ENCODE measurements at regions not wholly inside any gene's neighbourhood (a gene's known extent, or its start where the extent isn't known, plus 50 kb on each side); places are given as distances from the start of the nearest gene placed in this dataset.
"Not testable (repeated sequence)": the region's sequence is repeated elsewhere in the genome, so short reads cannot be mapped to it uniquely, and the experiment has no call there.

DNA sequence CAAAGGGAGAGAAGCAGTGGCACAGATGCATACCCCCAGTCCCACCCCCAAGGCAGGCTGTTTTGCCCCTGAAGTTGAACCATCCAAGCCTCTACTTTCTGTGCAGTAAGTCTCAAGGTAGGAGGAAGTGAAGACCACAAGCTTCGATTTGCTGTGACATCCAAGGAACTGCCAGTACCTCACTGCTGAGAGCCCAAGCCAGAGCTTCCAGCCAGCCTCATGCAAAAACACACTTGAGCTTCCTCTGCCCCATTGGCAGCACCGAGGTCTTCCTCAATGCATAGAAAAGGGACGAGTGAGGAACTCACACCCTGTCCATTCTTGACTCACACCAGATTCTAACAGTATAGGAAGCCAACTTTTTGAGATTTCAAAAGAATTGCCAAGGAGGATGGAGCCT is 311.7 kb downstream of the BCL2L11 start:
- DNase-seq = not testable (repeated sequence)

GRCh38 chr2:111432916-111433499 is 312.3 kb downstream of the BCL2L11 start:
- not testable (repeated sequence) for DNase-seq

DNA sequence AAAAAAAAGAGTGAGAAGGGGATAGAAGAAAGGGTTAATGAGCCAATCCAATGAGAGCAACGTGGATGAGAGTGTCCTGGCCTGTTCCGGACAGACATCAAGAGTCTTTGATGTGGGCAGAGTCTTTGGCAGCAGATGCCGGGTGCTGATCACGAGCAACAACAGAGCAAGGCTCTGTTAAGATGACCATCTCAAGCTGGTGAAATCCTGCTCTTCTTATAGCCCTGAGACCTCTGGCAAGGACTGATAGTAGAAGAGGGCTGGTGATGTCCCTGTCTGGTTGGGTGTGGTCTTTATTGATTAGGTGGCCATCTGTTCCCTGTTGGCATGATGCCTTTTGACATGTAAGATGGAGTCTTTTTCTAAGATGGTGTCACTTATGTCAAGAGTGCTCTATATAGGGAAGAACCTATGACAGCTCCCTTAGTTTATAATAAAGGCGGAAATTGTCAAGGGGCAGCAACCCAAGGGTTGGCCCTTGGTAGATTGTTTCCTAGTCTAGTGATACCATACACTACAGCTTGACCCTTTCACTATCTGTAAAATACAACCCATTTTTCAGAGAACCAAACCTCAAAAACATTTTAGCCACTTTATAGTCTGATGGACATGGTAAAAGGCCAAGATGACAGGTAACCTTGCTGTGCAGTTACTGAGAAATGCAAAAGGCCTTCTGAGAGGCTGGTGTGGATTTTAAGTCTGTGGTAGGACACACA is 313.3 kb downstream of the BCL2L11 start:
- not testable (repeated sequence) for DNase-seq

DNA sequence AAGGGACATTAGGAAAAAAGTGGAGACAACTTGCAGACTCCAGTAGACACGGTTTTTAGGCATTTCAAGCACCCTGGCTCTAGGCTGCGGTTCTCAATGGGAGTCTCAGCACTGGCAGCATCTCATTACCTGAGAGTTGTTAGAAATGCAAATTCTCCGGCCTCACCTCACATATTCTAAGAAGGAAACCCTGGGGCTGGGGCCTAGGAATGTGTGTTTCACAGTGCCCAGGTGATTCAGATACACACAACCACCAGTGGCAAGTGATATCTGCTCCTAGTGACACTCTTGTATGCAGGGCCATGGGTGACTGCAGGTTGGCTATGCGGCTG is 313.9 kb downstream of the BCL2L11 start:
- DNase-seq = not testable (repeated sequence)

DNA sequence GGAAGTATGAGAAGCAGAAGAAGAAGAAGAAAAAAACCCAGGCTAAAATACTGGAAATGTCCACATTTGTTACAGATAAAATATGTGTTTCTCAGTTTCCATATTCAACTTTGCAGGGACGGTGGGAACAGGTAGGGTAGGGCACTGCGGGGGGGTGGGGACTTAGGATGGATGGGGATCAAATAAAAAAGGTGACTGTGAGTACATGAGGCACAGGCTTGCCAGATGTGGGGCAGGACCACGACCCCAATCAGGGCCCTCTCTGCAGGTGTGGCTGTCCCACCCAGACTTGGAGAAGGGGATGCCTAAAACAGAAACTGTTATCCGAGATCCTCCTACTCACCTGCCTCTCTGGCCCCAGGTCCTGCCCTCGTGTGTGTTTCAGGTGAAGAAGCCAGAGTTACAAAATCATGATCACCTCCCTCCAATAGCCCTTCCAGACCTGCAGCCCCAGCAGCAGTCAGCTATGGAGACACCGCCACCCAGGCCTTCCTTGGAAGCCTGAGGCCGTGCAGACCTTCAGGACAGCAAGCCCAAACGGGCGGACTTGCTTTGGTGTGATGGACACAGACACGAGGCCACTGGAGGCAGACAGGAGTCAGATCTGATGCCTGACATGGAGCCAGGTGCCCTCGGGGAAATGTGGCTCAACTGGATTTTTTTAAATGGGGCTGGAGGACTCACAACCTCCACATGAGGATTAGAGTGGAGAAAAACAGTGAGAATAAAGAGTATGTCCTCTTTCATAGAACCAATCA is 315.0 kb downstream of the BCL2L11 start:
- not testable (repeated sequence) for DNase-seq

DNA sequence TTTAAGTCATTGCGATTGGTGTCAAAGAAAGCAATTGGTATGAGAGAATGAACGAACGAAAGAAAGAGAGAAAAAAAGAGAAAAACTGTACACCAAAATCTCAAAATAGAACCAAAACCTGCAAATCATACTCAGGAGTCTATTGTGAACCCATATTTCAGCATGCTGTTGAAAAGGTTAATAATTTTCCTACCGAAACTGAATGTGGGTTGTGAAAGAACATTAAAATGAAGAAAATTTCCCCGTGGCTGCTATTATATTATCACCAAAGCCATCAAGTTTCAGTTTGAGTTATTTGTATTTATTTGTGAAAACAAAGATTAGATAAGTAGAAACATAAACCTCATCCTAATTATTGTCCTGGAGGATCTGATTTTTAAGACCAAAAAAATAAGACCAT is 315.7 kb downstream of the BCL2L11 start:
- not testable (repeated sequence) for DNase-seq

GRCh38 chr2:111437288-111437990 is 316.7 kb downstream of the BCL2L11 start:
- not testable (repeated sequence) for DNase-seq

DNA sequence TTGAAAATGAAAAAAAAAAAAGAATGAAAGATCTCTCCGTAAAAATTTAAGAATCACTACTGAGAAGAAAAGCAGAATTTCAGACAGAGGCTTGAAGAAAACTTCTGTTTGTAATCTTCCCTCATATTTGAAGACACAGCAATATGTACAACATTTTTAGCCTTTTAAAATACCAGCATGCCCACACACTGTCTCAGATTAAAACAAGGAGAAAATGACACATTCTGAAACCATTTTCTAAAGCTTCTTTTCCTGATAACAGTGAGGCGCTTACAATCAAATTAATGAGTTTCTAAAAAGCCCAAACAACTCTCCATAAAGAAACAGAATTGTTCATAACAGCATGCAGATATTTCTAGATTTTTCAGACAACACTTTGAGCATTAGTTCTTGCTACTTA is 317.4 kb downstream of the BCL2L11 start:
- not testable (repeated sequence) for DNase-seq

DNA sequence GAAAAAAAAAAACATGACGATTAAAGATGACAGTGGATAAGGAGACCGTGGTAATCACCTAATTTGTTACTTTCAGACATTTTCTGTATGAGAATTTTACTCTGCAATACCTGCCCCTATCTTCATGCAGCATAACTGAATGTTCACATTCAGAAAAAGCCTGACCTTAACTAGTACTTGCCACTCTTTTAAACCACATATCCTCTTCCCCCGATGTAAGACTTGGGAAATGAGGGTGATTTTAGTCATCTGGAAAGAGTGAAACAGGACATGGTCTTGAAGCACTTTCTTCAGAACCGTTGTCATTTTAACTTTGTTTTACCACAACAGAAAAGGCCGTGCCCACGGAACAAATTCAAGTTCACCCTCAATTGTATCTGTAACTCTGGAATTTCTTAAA is 318.5 kb downstream of the BCL2L11 start:
- DNase-seq = not testable (repeated sequence)

GRCh38 chr2:111441614-111442013 is 320.9 kb downstream of the BCL2L11 start:
- DNase-seq = not testable (repeated sequence)

GRCh38 chr2:111442767-111443454 is 322.2 kb downstream of the BCL2L11 start:
- not testable (repeated sequence) for DNase-seq

- not testable (repeated sequence) for DNase-seq
Measured at GRCh38 chr2:111444516-111444915, 323.8 kb downstream of the BCL2L11 start.

DNA sequence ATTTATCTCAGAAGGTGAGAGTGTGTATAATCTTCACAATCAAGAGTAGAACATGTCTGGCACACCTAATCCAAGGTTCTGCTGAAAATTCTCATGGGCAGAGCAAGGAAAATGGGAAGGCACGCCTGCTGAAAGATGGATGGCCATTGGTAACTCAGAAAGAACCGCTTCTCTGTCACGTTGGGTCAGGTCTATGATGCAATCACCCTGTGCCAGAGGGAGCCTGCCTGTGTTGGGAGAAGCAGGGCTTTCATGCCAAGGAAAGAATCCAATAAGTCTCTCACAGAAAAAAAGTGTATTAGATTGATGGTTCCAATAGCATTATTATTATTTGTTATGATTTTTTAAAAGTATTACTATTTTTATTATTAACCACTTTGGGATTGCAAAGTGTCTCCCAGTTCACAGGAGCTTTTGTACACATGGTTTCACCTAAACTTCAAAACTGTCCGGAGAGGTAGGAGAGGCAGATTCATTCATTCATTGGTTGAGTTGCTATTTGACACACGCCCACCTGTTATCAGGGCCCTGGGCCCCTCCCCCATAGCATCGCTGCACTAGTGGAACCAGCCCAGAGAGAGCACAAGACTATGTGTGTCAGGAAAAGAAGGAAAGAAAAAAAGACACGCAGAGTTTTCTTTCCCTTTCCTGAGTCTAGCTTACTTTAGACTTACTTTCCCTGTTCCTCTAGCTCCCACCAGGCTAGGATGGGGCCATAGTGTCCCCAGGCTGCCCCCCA is 324.6 kb downstream of the BCL2L11 start:
- not testable (repeated sequence) for DNase-seq

GRCh38 chr2:111445941-111446340 is 325.2 kb downstream of the BCL2L11 start:
- DNase-seq = not testable (repeated sequence)

GRCh38 chr2:111447482-111447881 is 326.8 kb downstream of the BCL2L11 start:
- DNase-seq = not testable (repeated sequence)

- not testable (repeated sequence) for DNase-seq
Measured at GRCh38 chr2:111448796-111449195, 328.1 kb downstream of the BCL2L11 start.

DNA sequence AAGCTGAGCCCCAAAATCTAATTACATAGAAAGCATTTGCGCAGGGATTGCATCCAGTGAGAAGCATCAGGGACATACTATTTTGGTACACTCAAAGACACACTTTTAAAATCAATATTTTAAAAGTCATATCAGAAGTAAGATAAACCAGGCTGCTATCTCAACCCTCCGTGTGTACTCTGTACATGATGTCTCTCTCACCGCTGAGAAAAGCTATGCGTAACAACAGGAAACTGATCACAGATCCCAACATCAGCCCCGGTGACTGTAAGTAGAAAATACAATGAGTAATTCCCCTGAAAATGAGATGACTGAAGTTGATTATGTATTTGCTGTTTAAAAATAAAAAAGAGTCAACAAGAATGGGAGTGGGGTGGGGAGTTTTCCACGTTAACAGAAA is 329.8 kb downstream of the BCL2L11 start:
- not testable (repeated sequence) for DNase-seq

DNA sequence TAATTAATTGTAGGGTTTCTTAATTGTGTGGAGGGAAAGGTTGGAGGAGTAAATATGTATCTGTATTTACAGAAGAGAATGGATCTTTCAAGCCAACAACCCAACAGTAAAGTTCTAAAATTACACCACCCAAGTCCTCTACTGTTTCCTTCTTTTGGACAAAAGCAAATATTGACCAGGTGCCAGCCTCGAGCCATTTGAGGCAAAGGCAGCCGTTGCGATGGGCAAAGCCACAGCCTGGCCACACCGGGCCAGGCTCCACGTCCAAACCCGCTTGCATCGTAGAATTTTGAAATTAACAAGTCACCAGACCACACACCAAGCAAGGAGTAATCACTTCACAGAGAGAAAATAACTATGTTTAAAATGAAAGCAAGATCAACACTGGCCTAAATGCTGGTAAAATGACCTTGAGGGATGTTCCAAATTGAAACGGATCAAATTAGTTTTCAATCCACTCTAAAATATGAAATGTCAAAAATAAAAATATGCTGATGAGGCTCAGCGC is 331.0 kb downstream of the BCL2L11 start:
- not testable (repeated sequence) for DNase-seq

- not testable (repeated sequence) for DNase-seq
Measured at GRCh38 chr2:111452208-111452607, 331.5 kb downstream of the BCL2L11 start.

- not testable (repeated sequence) for DNase-seq
Measured at GRCh38 chr2:111453308-111453707, 332.6 kb downstream of the BCL2L11 start.

- DNase-seq = not testable (repeated sequence)
Measured at GRCh38 chr2:111453816-111454215, 333.1 kb downstream of the BCL2L11 start.

GRCh38 chr2:111454404-111454803 is 333.7 kb downstream of the BCL2L11 start:
- not testable (repeated sequence) for DNase-seq

Measured in DMS153 (cell line).